Suprapubic skin (tissue), 4 donors: ENCODE measurements at regions not wholly inside any gene's neighbourhood (a gene's known extent, or its start where the extent isn't known, plus 50 kb on each side); places are given as distances from the start of the nearest gene placed in this dataset.

Experiments used
- DNase-seq, 2 donors: peaks; one replicate each; pipeline ENCODE4 v3.0.0-alpha.2; 2019; ENCODE audit warnings: low spot score in 2 of 2
- H3K27ac ChIP-seq: fragments of 200-600 bp; sonication (generic); one replicate; pipeline ENCODE4 v1.5.1; 2019
- H3K27me3 ChIP-seq: fragments of 200-600 bp; sonication (generic); one replicate; pipeline ENCODE4 v1.5.1; 2019
- H3K36me3 ChIP-seq: fragments of 200-600 bp; sonication (generic); one replicate; pipeline ENCODE4 v1.5.1; 2019
- H3K4me1 ChIP-seq: fragments of 200-600 bp; sonication (generic); one replicate; pipeline ENCODE4 v1.5.1; 2019
- H3K4me3 ChIP-seq: fragments of 200-600 bp; sonication (generic); one replicate; pipeline ENCODE4 v1.5.1; 2019; ENCODE audit warnings: mild to moderate bottlenecking
- H3K9me3 ChIP-seq: fragments of 200-600 bp; sonication (generic); one replicate; pipeline ENCODE4 v1.5.1; 2019
- EP300 ChIP-seq: sonication (generic); formaldehyde crosslinking; IDR thresholded peaks from one replicate; pipeline ENCODE4 v1.6.1; 2017; ENCODE audit warnings: antibody characterized with exemption
- POLR2A ChIP-seq, 2 donors: fragments of 450-650 bp; IDR thresholded peaks; one replicate each; pipeline ENCODE4 v1.6.1; 2017; ENCODE audit warnings: antibody characterized with exemption in 2 of 2, mild to moderate bottlenecking in 2 of 2, moderate library complexity in 2 of 2
- POLR2AphosphoS5 ChIP-seq, 3 donors: sonication (generic); formaldehyde crosslinking; IDR thresholded peaks; one replicate each; pipeline ENCODE4 v1.6.1; 2017; ENCODE audit warnings: antibody characterized with exemption in 3 of 3
- WGBS: methylation state at CpG from one replicate; pipeline ENCODE4 v1.1.5; 2018; 5-methylcytosine and 5-hydroxymethylcytosine counted together
- TF ChIP-seq, protein P1 (sequence below), 2 donors: fragments of 200-600 bp in 1 of 2; fragments of 450-650 bp in 1 of 2; sonication (generic) in 1 of 2; IDR thresholded peaks; one replicate each; pipeline ENCODE4 v1.5.1; 2016 to 2019; ENCODE audit warnings: antibody characterized with exemption in 2 of 2, mild to moderate bottlenecking in 1 of 2, moderate library complexity in 1 of 2

DNA sequence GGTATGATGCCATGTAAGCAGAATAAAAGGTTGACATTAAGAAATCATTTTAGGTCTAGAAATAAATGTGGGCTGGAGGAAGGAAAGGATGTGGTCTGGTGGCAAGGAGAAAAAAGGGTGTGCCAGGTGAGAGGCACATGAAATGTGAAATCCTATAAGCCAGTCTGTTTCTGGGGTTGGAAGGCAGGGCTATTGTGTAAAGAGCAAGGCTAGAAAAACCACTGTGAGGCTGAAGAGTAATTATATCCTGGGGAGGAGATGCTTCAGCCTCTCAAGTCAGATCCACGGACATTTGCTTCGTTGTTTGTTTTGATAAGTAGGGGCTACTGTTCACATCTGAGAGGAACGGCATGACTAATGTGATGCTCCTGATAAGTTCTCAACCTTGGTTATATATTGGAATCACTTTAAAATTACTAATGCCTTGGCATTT is 77.5 kb upstream of the CTSC start:
- no peak overlapping the region for H3K27ac ChIP-seq
- WGBS, result 76% methylated on average over 3 of the region's 3 CpGs

DNA sequence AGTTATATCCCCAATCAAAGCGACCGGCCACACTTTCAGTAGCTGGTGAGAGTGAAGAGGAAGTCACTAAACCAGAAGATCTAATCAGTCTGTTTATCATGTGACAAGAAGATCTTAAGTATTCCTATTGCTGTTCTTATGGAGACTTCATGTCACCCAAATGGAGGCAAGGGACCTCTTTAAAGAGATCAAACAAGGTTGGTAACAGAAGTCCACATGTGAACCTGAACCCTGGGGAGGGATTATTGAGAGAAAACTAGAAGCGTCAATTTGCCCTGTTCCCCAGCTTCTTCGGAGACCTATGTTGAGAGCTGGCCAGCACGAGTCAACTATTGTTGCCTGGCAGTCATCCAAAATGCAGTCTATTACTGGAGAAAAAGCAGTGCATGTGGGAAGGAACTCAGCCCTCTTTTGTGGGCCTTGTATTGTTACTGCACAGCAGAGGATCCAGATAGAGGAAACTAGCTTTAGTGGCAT is 76.9 kb upstream of the CTSC start:
- no peaks in the 10 kb centered on the region for H3K9me3 ChIP-seq
- no peaks in the 10 kb centered on the region for H3K36me3 ChIP-seq
- no peaks in the 10 kb centered on the region for H3K27me3 ChIP-seq
- H3K27ac ChIP-seq, result no peak overlapping the region
- no peak overlapping the region for H3K4me3 ChIP-seq
- peaks cover 17% of the 10 kb centered on the region for H3K4me1 ChIP-seq
- WGBS, result 28% methylated on average over 5 of the region's 5 CpGs
- no peak for DNase-seq
- TF ChIP-seq POLR2AphosphoS5 (IDR thresholded peaks at IDR 0.05), result no peak
- no peak for TF ChIP-seq POLR2A (IDR thresholded peaks at IDR 0.05)
- TF ChIP-seq, protein P1, sequence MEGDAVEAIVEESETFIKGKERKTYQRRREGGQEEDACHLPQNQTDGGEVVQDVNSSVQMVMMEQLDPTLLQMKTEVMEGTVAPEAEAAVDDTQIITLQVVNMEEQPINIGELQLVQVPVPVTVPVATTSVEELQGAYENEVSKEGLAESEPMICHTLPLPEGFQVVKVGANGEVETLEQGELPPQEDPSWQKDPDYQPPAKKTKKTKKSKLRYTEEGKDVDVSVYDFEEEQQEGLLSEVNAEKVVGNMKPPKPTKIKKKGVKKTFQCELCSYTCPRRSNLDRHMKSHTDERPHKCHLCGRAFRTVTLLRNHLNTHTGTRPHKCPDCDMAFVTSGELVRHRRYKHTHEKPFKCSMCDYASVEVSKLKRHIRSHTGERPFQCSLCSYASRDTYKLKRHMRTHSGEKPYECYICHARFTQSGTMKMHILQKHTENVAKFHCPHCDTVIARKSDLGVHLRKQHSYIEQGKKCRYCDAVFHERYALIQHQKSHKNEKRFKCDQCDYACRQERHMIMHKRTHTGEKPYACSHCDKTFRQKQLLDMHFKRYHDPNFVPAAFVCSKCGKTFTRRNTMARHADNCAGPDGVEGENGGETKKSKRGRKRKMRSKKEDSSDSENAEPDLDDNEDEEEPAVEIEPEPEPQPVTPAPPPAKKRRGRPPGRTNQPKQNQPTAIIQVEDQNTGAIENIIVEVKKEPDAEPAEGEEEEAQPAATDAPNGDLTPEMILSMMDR (IDR thresholded peaks at IDR 0.05), result no peak
- TF ChIP-seq EP300, result no peak

More for the DNA sequence above, 77.5 kb upstream of the CTSC start:
- H3K4me3 ChIP-seq, result no peak overlapping the region
- no peaks in the 10 kb centered on the region for H3K36me3 ChIP-seq
- no peak for TF ChIP-seq POLR2A (IDR thresholded peaks at IDR 0.05)
- TF ChIP-seq, protein P1 (IDR thresholded peaks at IDR 0.05), result no peak
- no peak for TF ChIP-seq POLR2AphosphoS5 (IDR thresholded peaks at IDR 0.05)
- no peak for TF ChIP-seq EP300
- H3K4me1 ChIP-seq, result peaks cover 21% of the 10 kb centered on the region
- no peak for DNase-seq
- H3K27me3 ChIP-seq, result no peaks in the 10 kb centered on the region
- no peaks in the 10 kb centered on the region for H3K9me3 ChIP-seq

DNA sequence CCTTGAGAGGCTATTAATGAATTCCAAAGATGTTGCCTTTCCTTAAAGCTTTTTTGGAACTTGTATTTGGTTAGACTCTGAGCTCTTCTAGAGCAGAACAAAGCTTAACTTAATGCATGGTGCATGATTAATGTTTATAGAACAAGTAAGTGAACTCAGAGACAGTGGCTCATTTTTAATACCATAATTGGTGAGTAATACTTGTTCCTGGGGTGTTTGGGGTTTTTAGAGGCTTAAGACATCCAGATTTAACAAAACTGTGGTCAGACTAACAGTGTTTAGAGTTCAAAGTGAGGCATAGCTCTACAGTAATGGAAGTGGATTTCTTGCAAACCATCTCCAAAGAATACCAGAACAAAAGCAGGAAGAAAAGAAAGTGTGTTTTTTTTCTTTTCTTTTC is 73.7 kb upstream of the CTSC start:
- Histone ChIP-seq H3K9me3 (no peaks in the 10 kb centered on the region), H3K27ac (no peak overlapping the region), H3K27me3 (no peaks in the 10 kb centered on the region), H3K36me3 (no peaks in the 10 kb centered on the region), H3K4me3 (no peak overlapping the region), H3K4me1 (peaks cover 17% of the 10 kb centered on the region)
- no peak for DNase-seq
- no peak for TF ChIP-seq POLR2AphosphoS5 (IDR thresholded peaks at IDR 0.05)
- TF ChIP-seq EP300, result no peak
- TF ChIP-seq POLR2A (IDR thresholded peaks at IDR 0.05), result no peak
- TF ChIP-seq, protein P1 (IDR thresholded peaks at IDR 0.05), result no peak

DNA sequence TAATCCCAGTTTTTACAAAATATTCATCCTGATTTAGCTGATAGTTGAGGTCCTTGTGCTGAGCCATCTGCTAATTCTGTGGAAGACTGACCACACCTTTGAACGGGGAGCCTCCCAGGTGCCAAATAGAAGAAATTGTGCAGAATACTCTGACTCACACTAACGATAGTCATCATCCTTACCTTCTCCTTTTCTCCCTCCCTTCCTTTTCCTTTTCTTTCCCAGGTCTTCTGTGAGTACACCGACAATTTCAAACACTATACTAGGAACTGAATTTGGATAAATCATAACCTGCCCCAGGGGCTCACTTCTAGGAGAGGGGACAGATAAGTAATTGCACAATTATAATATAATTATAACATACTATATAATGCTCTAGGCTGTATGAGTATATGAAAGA is 73.1 kb upstream of the CTSC start:
- H3K27ac ChIP-seq, result no peak overlapping the region
- H3K9me3 ChIP-seq, result no peaks in the 10 kb centered on the region
- H3K4me1 ChIP-seq, result peaks cover 19% of the 10 kb centered on the region
- no peaks in the 10 kb centered on the region for H3K27me3 ChIP-seq
- no peak for TF ChIP-seq EP300
- no peak for TF ChIP-seq POLR2AphosphoS5 (IDR thresholded peaks at IDR 0.05)
- TF ChIP-seq, protein P1 (IDR thresholded peaks at IDR 0.05), result no peak
- no peak for TF ChIP-seq POLR2A (IDR thresholded peaks at IDR 0.05)
- DNase-seq, result no peak
- no peak overlapping the region for H3K4me3 ChIP-seq
- WGBS, result 67% methylated on average over 3 of the region's 3 CpGs
- no peaks in the 10 kb centered on the region for H3K36me3 ChIP-seq

DNA sequence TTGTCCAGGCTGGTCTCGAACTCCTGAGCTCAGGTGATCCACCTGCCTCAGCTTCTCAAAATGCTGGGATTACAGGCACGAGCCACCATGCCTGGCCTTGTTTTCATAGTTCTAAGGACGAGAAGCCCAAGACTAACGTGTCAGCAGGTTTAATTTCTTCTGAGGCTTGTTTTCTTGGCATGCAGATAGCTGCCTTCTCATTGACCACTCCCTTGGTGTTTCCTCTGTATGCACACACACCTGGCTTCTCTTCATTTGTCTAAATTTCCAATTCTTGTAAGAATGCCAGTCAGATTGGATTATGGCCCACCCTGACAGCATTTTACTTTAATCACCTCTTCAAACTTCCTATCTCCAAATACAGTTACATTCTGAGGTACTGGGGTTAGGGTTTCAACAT is 72.5 kb upstream of the CTSC start:
- no peaks in the 10 kb centered on the region for H3K27me3 ChIP-seq
- TF ChIP-seq POLR2AphosphoS5 (IDR thresholded peaks at IDR 0.05) (no peak), POLR2A (IDR thresholded peaks at IDR 0.05) (no peak), EP300 (no peak)
- TF ChIP-seq, protein P1 (IDR thresholded peaks at IDR 0.05), result no peak
- no peak for DNase-seq
- WGBS, result 45% methylated on average over 4 of the region's 4 CpGs
- no peaks in the 10 kb centered on the region for H3K36me3 ChIP-seq
- no peak overlapping the region for H3K4me3 ChIP-seq
- H3K27ac ChIP-seq, result no peak overlapping the region
- H3K9me3 ChIP-seq, result no peaks in the 10 kb centered on the region
- peaks cover 15% of the 10 kb centered on the region for H3K4me1 ChIP-seq
